K562 (cell line): ENCODE measurements at regions not wholly inside any gene's neighbourhood (a gene's known extent, or its start where the extent isn't known, plus 50 kb on each side); places are given as distances from the start of the nearest gene placed in this dataset.

Experiments used
- ATF3 ChIP-seq, 2 experiments: fragments of 450-650 bp in 1 of 2; sonication (generic) in 1 of 2; formaldehyde crosslinking in 1 of 2; IDR thresholded peaks in 1 of 2; conservative IDR thresholded peaks in 1 of 2; 2 replicates each; pipeline versions ENCODE4 v1.6.1 to v1.8.1; 2016 to 2023; ENCODE audit warnings: mild to moderate bottlenecking in 2 of 2, moderate library complexity in 2 of 2, inconsistent platforms in 1 of 2, missing genetic modification reagents in 1 of 2
- CHCHD3 ChIP-seq: fragments of 250-450 bp; sonication (Bioruptor Pico); IDR thresholded peaks from 2 replicates; pipeline ENCODE4 v2.1.2; 2022; ENCODE audit warnings: mild to moderate bottlenecking
- JUND ChIP-seq, 2 experiments: IDR thresholded peaks; 2 replicates in 1 of 2; 3 replicates in 1 of 2; pipeline ENCODE4 v1.6.1; 2011; ENCODE audit warnings: borderline replicate concordance in 2 of 2, low read depth in 2 of 2, low read length in 2 of 2, improper control_type of control experiment in 1 of 2, missing biosample characterization in 1 of 2, missing genetic modification characterization in 1 of 2, missing genetic modification reagents in 1 of 2
- MNT ChIP-seq, 2 experiments: fragments of 450-650 bp; conservative IDR thresholded peaks; 2 replicates each; pipeline ENCODE4 v1.6.1; 2017; ENCODE audit warnings: mild to moderate bottlenecking in 2 of 2, moderate library complexity in 2 of 2
- MXI1 ChIP-seq: IDR thresholded peaks from 2 replicates; pipeline ENCODE4 v1.6.1; 2011; ENCODE audit warnings: low read depth, mild to moderate bottlenecking, improper control_type of control experiment, low read length
- MYC ChIP-seq, 2 experiments: fragments of 250-450 bp in 1 of 2; sonication (Bioruptor Pico) in 1 of 2; IDR thresholded peaks; 2 replicates each; pipeline versions ENCODE4 v1.5.1 to v1.6.1; 2012 to 2021; ENCODE audit warnings: low read depth in 2 of 2, borderline replicate concordance in 1 of 2, improper control_type of control experiment in 1 of 2, low read length in 1 of 2, mild to moderate bottlenecking in 1 of 2, moderate library complexity in 1 of 2
- PURB ChIP-seq: sonication (generic); formaldehyde crosslinking; IDR thresholded peaks from 2 replicates; pipeline ENCODE4 v1.9.0; 2021; ENCODE audit warnings: low read depth, mild to moderate bottlenecking, missing genetic modification reagents
- SRSF1 ChIP-seq: fragments of 200-400 bp; formaldehyde crosslinking; IDR thresholded peaks from 2 replicates; pipeline ENCODE4 v1.6.1; 2017; ENCODE audit warnings: mild to moderate bottlenecking, low read depth, low read length, moderate library complexity
- STAT6 ChIP-seq: sonication (generic); formaldehyde crosslinking; IDR thresholded peaks from 2 replicates; pipeline ENCODE4 v1.8.1; 2023; ENCODE audit warnings: mild to moderate bottlenecking, missing genetic modification reagents
- ZNF318 ChIP-seq, 2 experiments: fragments of 450-650 bp; IDR thresholded peaks; 2 replicates each; pipeline ENCODE4 v1.6.1; 2016; ENCODE audit warnings: mild to moderate bottlenecking in 2 of 2, borderline replicate concordance in 1 of 2, low read depth in 1 of 2, moderate library complexity in 1 of 2

GRCh38 chr3:20890111-20890519, 704.1 kb upstream of the SGO1 start (continued):
- TF ChIP-seq ZNF318 (IDR thresholded peaks at IDR 0.05; ENCODE audit: borderline replicate concordance in 1 of 2, low read depth in 1 of 2) (peak in 1 of 2 experiments; percentile 84; a peak in 2 of 4 replicates), MXI1 (no peak), MYC (IDR thresholded peaks at IDR 0.05; ENCODE audit: low read depth, low read length) (no peak), MYC (CRISPR knock-in tag; IDR thresholded peaks at IDR 0.05; ENCODE audit: borderline replicate concordance, low read depth) (no peak), CHCHD3 (CRISPR knock-in tag) (no peak), SRSF1 (no peak), PURB (CRISPR knock-in tag) (no peak), JUND (IDR thresholded peaks at IDR 0.05; ENCODE audit: borderline replicate concordance, low read depth, low read length) (peak; percentile 70; the same call in 1 of the 2 replicates), JUND (tag; IDR thresholded peaks at IDR 0.05; ENCODE audit: borderline replicate concordance, low read depth, low read length) (peak; percentile 68; the same call in 1 of the 3 replicates), MNT (conservative IDR thresholded peaks at IDR 0.05) (0 out of 4 replicates have a peak, but pooled peaks of 1 of the 2 experiments have one; percentile 31), STAT6 (CRISPR knock-in tag) (no peak), ATF3 (IDR thresholded peaks at IDR 0.05) (peak; percentile 89), ATF3 (CRISPR knock-in tag; conservative IDR thresholded peaks at IDR 0.05) (no peak)
